ENCODE measurements at regions not wholly inside any gene's neighbourhood (a gene's known extent, or its start where the extent isn't known, plus 50 kb on each side); places are given as distances from the start of the nearest gene placed in this dataset.
"Not testable (repeated sequence)": the region's sequence is repeated elsewhere in the genome, so short reads cannot be mapped to it uniquely, and the experiment has no call there.

DNA sequence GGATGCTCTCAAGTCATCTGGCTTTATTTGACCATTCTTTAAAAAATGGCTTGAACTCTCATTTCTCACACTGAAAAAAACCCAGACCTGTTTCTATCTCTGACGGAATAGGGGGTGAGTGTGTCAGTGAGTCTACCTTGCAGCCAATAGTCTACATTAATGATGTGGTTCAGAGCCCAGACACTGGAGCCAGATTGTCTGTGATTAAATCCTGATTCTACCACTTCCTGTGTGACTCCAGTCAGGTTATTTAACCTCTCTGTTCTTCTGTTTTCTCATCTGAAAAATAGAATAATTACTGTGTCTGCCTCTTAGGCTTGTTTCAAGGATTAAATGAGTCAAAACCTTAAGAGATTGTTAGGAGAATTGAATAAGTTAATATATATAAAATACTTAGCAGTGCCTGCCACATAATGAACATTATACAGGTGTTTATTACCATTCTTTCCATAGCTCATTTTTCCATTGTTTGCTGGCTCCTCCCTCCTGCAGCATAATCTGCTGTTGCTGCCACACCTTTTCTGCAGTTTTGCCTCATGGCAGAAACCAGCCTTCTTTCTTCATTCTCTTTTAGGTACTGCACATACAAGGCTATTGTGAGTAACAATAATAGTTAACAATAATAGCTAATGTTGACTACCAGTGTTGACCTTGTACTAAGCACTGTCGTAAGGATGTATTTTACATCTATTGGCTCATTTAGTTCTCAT is 157.6 kb upstream of the IVNS1ABP start:
- TF ChIP-seq ZFX (IDR thresholded peaks at IDR 0.05): no peak
- TF ChIP-seq, protein P1, sequence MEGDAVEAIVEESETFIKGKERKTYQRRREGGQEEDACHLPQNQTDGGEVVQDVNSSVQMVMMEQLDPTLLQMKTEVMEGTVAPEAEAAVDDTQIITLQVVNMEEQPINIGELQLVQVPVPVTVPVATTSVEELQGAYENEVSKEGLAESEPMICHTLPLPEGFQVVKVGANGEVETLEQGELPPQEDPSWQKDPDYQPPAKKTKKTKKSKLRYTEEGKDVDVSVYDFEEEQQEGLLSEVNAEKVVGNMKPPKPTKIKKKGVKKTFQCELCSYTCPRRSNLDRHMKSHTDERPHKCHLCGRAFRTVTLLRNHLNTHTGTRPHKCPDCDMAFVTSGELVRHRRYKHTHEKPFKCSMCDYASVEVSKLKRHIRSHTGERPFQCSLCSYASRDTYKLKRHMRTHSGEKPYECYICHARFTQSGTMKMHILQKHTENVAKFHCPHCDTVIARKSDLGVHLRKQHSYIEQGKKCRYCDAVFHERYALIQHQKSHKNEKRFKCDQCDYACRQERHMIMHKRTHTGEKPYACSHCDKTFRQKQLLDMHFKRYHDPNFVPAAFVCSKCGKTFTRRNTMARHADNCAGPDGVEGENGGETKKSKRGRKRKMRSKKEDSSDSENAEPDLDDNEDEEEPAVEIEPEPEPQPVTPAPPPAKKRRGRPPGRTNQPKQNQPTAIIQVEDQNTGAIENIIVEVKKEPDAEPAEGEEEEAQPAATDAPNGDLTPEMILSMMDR (conservative IDR thresholded peaks at IDR 0.05): no peak
- no peak overlapping the region for H3K27ac ChIP-seq

DNA sequence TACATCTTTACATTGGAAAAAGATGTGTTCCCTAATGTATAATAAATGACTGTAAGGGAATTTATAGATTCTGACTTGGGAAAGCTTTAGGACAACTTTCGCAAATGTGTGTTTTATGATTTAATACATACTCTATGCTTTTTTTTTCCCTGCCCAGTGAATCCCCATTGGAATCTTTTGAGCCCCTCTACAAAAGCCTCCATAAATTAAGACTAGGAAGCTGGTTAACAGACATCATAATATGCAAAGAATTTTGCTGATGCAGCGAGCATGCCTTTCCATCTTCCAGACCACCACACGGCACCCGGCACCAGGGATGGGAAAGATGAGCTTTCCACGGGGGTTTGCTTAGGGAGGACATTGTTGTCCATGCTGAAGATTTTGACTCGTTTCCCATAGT is 156.1 kb upstream of the IVNS1ABP start:
- no peak overlapping the region for H3K27ac ChIP-seq
- TF ChIP-seq ZFX (IDR thresholded peaks at IDR 0.05): no peak
- TF ChIP-seq, protein P1 (conservative IDR thresholded peaks at IDR 0.05): no peak

DNA sequence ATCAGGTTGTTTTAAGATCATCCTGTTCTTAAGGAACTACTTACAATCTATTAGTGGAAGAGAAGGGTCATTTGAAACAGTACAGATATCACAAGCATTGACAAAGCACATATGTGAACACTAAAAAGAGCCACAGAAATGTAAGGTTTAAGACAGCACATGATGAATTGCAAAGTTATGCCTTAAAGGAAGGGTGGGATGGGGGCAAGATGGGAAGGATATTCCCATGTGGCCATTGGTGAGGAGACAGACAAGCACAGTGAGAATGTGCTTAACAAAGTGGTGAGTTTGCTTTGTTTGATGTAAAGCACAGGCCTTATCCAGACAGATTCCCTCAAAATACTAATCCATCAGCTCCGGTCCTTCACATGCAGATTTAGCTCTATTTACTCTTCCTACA is 151.6 kb upstream of the IVNS1ABP start:
- H3K27ac ChIP-seq: no peak overlapping the region
- TF ChIP-seq, protein P1 (conservative IDR thresholded peaks at IDR 0.05): no peak
- no peak for TF ChIP-seq ZFX (IDR thresholded peaks at IDR 0.05)

DNA sequence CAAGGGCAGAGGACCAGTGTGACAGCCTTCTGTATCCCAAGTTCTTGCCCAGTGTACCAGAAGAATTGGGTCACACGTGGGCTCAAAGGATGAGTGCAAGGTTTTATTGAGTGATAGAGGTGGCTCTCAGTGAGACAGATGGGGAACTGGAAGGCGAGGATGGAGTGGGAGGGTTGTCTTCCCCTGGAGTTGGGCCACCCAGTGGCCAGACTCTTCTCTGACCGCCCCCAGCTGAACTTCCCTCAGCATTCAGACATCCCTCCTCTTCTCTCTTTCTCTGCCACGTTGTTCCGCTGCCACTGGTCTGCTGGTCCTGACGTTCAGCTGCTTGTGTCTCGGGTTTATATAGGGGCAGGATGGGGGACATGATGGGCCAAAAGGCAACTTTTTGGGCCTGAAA is 150.1 kb upstream of the IVNS1ABP start:
- TF ChIP-seq ZFX (IDR thresholded peaks at IDR 0.05): no peak
- TF ChIP-seq, protein P1 (conservative IDR thresholded peaks at IDR 0.05): no peak

DNA sequence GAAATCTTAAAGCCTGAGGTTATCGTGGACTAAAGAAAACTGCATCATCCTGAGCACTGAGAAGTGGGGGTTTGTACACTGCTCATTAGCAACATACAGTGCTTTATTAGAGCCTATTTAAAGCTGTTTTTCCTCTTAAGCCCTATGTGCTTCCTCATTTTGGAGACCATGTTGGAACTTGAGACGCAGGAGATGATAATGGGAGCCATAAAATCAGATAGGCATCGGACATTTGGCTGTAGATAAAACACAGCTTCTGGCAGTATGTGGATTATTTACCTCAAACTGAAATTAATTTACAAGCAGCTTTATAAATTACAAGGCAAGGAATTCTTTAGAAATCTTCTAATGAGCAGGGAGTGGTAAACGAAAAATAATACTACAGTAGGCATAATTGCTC is 147.7 kb upstream of the IVNS1ABP start:
- H3K27ac ChIP-seq: no peak overlapping the region
- TF ChIP-seq ZFX (IDR thresholded peaks at IDR 0.05): no peak
- TF ChIP-seq, protein P1 (conservative IDR thresholded peaks at IDR 0.05): no peak

More for the DNA sequence above, 150.1 kb upstream of the IVNS1ABP start:
- no peak overlapping the region for H3K27ac ChIP-seq

- no peak for TF ChIP-seq ZFX (IDR thresholded peaks at IDR 0.05)
- TF ChIP-seq, protein P1 (conservative IDR thresholded peaks at IDR 0.05): no peak
- no peak overlapping the region for H3K27ac ChIP-seq
Measured at GRCh38 chr1:185463433-185463832, 146.4 kb upstream of the IVNS1ABP start.

GRCh38 chr1:185463011-185463410 is 146.0 kb upstream of the IVNS1ABP start:
- no peak overlapping the region for H3K27ac ChIP-seq

DNA sequence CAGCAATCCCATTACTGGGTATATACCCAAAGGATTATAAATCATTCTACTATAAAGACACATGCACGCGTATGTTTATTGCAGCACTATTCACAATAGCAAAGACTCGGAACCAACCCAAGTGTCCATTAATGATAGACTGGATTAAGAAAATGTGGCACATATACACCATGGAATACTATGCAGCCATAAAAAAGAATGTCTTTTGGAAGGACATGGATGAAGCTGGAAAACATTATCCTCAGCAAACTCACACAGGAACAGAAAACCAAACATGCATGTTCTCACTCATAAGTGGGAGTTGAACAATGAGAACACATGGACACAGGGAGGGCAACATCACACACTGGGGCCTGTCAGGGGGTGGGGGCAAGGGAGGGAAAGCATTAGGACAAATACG is 143.7 kb upstream of the IVNS1ABP start:
- not testable (repeated sequence) for H3K27ac ChIP-seq

More at GRCh38 chr1:185463011-185463410, 146.0 kb upstream of the IVNS1ABP start:
- TF ChIP-seq, protein P1 (conservative IDR thresholded peaks at IDR 0.05): no peak
- no peak for TF ChIP-seq ZFX (IDR thresholded peaks at IDR 0.05)

All from C4-2B (cell line).